Ishikawa (cell line): ENCODE measurements at regions not wholly inside any gene's neighbourhood (a gene's known extent, or its start where the extent isn't known, plus 50 kb on each side); places are given as distances from the start of the nearest gene placed in this dataset.

ENCODE experiments used
- CEBPB ChIP-seq: IDR thresholded peaks from 2 replicates; pipeline ENCODE4 v1.6.1; 2012
- CREB1 ChIP-seq: IDR thresholded peaks from 2 replicates; pipeline ENCODE4 v1.6.1; 2012; ENCODE audit warnings: low read depth
- EGR1 ChIP-seq: IDR thresholded peaks from 2 replicates; pipeline ENCODE4 v1.6.1; 2012
- EP300 ChIP-seq: IDR thresholded peaks from 2 replicates; pipeline ENCODE4 v1.6.1; 2012; ENCODE audit warnings: borderline replicate concordance
- NFIC ChIP-seq: IDR thresholded peaks from 2 replicates; pipeline ENCODE4 v1.6.1; 2012
- RAD21 ChIP-seq: IDR thresholded peaks from 2 replicates; pipeline ENCODE4 v1.6.1; 2012; ENCODE audit warnings: low read depth
- TCF12 ChIP-seq: IDR thresholded peaks from 2 replicates; pipeline ENCODE4 v1.6.1; 2012; ENCODE audit warnings: low read depth
- TF ChIP-seq, protein P1 (sequence below): IDR thresholded peaks from 2 replicates; pipeline ENCODE4 v1.6.1; 2012; ENCODE audit warnings: low read depth, mild to moderate bottlenecking

DNA sequence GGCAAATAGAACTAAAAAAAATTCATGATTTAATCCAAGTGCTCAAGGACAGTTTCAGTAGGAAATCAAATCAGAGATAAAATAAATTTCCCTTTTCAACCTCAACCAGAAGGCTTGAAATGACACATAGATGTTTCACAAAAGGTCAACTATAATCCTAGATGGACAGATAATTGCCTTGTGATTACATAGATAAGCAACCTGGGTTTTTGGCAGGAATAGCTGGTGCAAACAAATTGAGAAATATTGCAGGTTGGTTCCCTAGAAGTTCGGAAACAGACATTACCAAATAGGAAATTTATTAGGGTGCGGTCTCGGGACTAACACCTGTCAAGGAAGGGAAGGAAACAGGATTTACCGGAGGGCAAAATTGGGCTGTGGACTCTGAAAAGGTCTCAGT is 497.5 kb downstream of the COG6 start:
- TF ChIP-seq EP300, result no peak
- TF ChIP-seq, protein P1, sequence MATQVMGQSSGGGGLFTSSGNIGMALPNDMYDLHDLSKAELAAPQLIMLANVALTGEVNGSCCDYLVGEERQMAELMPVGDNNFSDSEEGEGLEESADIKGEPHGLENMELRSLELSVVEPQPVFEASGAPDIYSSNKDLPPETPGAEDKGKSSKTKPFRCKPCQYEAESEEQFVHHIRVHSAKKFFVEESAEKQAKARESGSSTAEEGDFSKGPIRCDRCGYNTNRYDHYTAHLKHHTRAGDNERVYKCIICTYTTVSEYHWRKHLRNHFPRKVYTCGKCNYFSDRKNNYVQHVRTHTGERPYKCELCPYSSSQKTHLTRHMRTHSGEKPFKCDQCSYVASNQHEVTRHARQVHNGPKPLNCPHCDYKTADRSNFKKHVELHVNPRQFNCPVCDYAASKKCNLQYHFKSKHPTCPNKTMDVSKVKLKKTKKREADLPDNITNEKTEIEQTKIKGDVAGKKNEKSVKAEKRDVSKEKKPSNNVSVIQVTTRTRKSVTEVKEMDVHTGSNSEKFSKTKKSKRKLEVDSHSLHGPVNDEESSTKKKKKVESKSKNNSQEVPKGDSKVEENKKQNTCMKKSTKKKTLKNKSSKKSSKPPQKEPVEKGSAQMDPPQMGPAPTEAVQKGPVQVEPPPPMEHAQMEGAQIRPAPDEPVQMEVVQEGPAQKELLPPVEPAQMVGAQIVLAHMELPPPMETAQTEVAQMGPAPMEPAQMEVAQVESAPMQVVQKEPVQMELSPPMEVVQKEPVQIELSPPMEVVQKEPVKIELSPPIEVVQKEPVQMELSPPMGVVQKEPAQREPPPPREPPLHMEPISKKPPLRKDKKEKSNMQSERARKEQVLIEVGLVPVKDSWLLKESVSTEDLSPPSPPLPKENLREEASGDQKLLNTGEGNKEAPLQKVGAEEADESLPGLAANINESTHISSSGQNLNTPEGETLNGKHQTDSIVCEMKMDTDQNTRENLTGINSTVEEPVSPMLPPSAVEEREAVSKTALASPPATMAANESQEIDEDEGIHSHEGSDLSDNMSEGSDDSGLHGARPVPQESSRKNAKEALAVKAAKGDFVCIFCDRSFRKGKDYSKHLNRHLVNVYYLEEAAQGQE, result no peak
- TF ChIP-seq NFIC, result no peak
- no peak for TF ChIP-seq RAD21
- no peak for TF ChIP-seq EGR1
- no peak for TF ChIP-seq CEBPB
- TF ChIP-seq CREB1, result no peak
- no peak for TF ChIP-seq TCF12
